Mammary epithelial cell (primary cell): ENCODE measurements at regions not wholly inside any gene's neighbourhood (a gene's known extent, or its start where the extent isn't known, plus 50 kb on each side); places are given as distances from the start of the nearest gene placed in this dataset.

Source experiments
- EZH2 ChIP-seq: IDR thresholded peaks from 2 replicates; pipeline ENCODE4 v1.6.1; 2012; ENCODE audit warnings: low read length, inconsistent platforms, borderline replicate concordance
- TF ChIP-seq, protein P1 (sequence below), 2 donors: IDR thresholded peaks in 1 of 2; conservative IDR thresholded peaks in 1 of 2; 2 replicates each; pipeline ENCODE4 v1.5.1; 2011 to 2012; ENCODE audit warnings: inconsistent platforms in 2 of 2, low read length in 2 of 2, mild to moderate bottlenecking in 2 of 2, control low read depth in 1 of 2, low read depth in 1 of 2; ENCODE audit not compliant: insufficient read depth in 1 of 2; ENCODE audit errors: extremely low read depth in 1 of 2

GRCh38 chr6:97978855-97979271, 695.8 kb upstream of the MMS22L start:
- TF ChIP-seq, protein P1, sequence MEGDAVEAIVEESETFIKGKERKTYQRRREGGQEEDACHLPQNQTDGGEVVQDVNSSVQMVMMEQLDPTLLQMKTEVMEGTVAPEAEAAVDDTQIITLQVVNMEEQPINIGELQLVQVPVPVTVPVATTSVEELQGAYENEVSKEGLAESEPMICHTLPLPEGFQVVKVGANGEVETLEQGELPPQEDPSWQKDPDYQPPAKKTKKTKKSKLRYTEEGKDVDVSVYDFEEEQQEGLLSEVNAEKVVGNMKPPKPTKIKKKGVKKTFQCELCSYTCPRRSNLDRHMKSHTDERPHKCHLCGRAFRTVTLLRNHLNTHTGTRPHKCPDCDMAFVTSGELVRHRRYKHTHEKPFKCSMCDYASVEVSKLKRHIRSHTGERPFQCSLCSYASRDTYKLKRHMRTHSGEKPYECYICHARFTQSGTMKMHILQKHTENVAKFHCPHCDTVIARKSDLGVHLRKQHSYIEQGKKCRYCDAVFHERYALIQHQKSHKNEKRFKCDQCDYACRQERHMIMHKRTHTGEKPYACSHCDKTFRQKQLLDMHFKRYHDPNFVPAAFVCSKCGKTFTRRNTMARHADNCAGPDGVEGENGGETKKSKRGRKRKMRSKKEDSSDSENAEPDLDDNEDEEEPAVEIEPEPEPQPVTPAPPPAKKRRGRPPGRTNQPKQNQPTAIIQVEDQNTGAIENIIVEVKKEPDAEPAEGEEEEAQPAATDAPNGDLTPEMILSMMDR (conservative IDR thresholded peaks at IDR 0.05 in 1 of 2, IDR thresholded peaks at IDR 0.05 in 1 of 2; ENCODE audit: extremely low read depth in 1 of 2, insufficient read depth in 1 of 2, low read depth in 1 of 2, low read length in 2 of 2), result peak in 1 of 2 donors; percentile 15
- no peak for TF ChIP-seq EZH2
